GM21737 (cell line): ENCODE measurements at regions not wholly inside any gene's neighbourhood (a gene's known extent, or its start where the extent isn't known, plus 50 kb on each side); places are given as distances from the start of the nearest gene placed in this dataset.
"Not testable (repeated sequence)": the region's sequence is repeated elsewhere in the genome, so short reads cannot be mapped to it uniquely, and the experiment has no call there.

Experiments used
- ATAC-seq: cut with Tn5 transposase; IDR thresholded peaks from one replicate; pipeline ENCODE4 v1.9.1; 2021; ENCODE audit warnings: mild to moderate bottlenecking, moderate library complexity; ENCODE audit not compliant: unreplicated experiment

DNA sequence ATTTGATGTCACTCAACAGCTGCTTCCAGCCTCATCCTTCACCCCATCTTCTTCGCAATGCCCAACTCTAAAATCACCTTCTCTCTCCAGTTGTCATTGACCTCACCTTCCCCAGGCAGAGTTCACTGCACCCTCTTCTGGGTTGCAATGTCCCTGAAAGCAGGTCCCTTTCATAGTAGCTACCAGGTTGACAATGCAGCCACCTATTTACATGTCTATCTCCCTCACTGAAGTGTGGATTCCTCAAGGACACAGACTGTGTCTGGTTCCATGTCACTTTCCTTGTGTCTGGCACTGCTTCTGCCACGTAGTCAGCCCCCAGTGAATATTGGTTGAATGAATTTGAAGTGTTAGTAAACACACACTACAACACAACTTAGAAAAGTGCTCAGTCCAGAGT is 445.5 kb upstream of the WWC1 start:
- ATAC-seq, result no peak

- no peak for ATAC-seq
Measured at GRCh38 chr5:167849874-167850273, 441.6 kb upstream of the WWC1 start.

- ATAC-seq, result no peak
Measured at GRCh38 chr5:167850911-167851310, 440.5 kb upstream of the WWC1 start.

- no peak for ATAC-seq
Measured at GRCh38 chr5:167851416-167851815, 440.0 kb upstream of the WWC1 start.

- no peak for ATAC-seq
Measured at GRCh38 chr5:167852515-167852914, 438.9 kb upstream of the WWC1 start.

DNA sequence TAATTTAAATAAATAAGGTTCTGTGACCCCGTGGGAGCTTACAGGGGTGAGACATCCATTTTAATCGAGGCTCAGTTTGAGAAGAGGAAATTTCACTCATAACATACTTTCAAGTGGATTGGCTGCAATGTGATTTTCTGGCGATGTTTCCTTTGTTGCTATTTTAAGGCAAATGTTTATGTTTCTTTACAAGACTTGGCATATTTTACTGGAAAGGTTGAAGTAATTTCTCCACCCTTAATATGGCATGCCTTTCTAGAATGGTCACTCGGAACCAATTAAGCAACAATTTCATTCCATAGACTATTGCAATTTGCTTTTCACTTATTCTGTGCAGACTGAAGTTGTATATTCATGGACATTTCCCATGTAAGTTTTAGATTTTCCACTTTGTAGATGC is 438.0 kb upstream of the WWC1 start:
- ATAC-seq, result no peak

GRCh38 chr5:167855818-167856217 is 435.6 kb upstream of the WWC1 start:
- no peak for ATAC-seq

GRCh38 chr5:167857321-167857720 is 434.1 kb upstream of the WWC1 start:
- no peak for ATAC-seq

DNA sequence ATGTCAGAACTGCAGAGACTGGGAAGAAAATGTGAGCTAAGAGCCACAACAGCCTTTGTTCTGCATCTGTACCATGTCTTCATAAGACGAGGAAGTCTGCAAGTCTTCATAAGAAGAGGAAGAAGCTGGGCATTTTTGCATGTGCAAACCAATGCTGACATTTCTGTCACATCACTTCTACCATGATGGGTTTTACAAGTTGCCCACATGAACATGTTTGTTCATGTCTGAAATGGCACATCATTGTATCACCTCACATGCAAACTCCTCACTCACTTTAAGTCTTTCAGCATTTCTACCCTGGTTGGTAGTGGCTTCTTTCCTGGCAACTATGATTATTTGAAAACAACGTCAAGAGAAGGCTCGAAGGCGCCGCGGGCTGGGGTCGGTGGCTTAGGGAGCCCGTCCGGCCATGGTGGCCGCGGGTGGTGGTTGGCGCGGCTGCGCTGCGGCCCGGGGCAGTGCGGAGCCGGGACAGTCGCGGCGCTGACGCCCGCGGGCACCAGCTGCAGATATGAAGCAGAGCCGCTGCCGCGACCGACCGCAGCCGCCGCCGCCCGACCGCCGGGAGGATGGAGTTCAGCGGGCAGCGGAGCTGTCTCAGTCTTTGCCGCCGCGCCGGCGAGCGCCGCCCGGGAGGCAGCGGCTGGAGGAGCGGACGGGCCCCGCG is 433.1 kb upstream of the WWC1 start:
- ATAC-seq, result not testable (repeated sequence)

DNA sequence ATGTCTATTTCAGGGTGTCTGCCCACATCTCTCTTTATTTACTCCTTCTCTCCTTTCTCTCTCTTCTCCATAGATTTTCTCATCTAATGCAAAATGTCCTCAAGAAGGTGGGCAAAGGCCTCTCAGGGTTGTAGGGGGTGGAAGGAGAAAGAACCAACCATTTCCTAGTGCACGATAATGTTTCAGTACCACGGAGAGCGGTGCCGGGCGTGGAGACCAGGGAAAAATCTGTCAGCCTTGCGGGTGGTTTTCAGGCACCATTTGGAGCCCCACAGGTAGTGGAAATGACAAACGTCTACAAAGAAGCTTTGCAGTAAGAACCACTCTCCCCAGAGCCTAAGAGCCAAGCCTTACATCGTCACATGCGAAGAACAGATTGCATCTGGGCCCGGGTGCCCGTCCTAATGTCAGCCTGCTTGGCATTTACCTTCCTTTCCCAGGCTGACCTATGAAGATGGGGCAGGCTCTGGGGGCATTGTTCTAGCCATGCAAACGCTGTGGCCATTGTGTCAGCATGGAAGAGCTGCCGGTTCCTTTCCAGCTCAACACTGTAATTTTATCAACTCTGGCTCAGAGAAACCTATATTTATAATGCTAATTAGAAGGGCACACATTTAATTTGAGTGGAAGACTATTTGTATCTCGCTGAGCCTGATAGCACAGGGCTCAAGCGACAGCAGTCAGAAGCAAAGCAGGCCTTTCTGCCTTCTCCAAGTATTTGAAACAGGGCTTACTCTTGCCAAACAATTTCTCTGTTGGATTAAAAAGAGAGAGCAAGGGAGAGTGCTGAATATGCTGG is 430.1 kb upstream of the WWC1 start:
- ATAC-seq, result no peak

GRCh38 chr5:167861928-167862426 is 429.5 kb upstream of the WWC1 start:
- no peak for ATAC-seq

- ATAC-seq, result no peak
Measured at GRCh38 chr5:167863883-167864282, 427.6 kb upstream of the WWC1 start.

DNA sequence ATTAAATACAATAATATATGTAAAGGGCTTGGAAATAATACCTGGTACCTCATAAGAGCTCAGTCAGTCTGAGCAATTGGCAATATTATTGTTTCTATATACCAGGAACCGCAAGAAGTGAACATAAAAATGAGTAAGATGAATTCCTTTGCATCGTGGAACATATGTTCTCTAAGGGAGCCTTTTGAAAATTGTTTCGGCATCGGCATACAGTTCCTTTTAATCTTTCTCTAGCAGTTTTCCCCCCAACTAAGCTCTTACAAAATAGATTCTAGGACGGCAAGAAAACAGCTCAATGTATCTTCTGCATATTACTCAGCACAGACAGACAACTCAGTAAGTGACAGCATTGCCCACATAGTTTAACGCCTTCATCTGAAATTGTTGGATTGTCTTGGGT is 426.6 kb upstream of the WWC1 start:
- no peak for ATAC-seq

GRCh38 chr5:167866797-167867196 is 424.6 kb upstream of the WWC1 start:
- ATAC-seq, result no peak

- ATAC-seq, result no peak
Measured at GRCh38 chr5:167867281-167867680, 424.2 kb upstream of the WWC1 start.

- no peak for ATAC-seq
Measured at GRCh38 chr5:167869125-167869524, 422.3 kb upstream of the WWC1 start.

GRCh38 chr5:167870055-167870454 is 421.4 kb upstream of the WWC1 start:
- no peak for ATAC-seq

DNA sequence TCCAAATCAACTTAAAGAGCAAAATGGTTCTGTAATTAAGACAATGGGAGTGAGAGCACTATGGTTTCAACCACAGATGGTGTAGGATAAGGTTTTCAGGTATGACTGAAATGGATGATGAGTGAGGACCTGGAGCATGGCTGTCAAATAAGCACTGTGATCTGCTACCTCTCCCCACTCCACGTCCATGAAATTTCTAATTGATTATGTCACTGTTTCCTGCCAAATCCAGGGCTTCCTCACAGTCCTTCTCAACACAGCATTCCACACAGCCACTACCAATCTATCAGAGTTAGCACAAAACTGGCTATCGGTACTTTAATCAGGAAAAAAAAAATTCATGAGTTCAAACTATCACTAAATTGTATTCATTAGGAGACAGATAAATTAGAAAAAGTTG is 420.4 kb upstream of the WWC1 start:
- ATAC-seq, result no peak

DNA sequence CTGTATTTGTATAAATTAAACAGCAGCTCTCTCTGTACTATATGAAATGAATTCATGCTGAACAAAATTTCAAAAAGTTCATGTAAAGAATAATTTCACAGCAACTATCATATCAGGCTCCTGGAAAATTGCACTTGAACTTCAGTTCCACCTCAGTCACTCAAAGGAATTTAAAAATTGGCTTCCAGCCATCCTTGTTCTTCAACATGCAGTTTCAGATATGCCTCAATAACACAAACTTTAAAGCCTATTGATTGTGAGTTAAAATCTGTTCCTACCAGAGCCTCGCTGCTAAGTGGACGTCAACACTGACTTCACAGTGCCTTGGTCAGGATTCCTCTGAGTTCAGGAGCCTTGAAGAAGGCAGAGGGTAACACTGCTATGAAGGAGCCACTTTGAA is 418.7 kb upstream of the WWC1 start:
- no peak for ATAC-seq

DNA sequence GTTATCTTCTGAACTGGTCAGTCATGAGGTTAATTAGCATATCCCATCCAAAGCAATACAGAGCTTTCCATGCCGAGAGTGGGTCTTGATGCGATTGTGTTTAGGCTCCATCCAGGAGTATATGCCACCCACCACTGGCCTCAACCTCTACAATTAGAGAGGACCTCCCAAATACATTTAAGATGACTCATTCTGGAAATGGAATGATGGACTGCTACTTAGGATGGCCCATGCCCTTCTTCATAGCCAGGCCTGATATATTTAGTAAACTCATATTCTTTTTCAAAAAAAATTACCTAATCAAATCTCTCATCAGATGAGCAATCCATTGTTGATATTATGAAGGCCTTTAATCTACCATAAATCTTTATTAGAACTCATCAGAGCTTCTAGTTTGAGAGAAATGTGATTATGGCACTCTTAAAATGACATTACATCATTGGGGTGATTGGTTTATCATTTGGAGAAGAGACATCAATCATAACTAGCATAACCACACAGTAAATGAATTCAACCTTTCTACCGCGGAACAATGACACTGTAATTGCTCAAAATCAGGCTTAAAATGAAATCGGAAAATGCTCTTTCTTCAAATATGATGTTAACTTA is 414.2 kb upstream of the WWC1 start:
- no peak for ATAC-seq

GRCh38 chr5:167877924-167878323 is 413.5 kb upstream of the WWC1 start:
- ATAC-seq, result no peak

- no peak for ATAC-seq
Measured at GRCh38 chr5:167880420-167880819, 411.0 kb upstream of the WWC1 start.
